Adrenal gland (tissue), 9 donors: ENCODE measurements at regions not wholly inside any gene's neighbourhood (a gene's known extent, or its start where the extent isn't known, plus 50 kb on each side); places are given as distances from the start of the nearest gene placed in this dataset.

Experiments used
- DNase-seq, 7 donors: peaks; one replicate each; pipeline ENCODE4 v3.0.0-alpha.2; 2019 to 2020
- H3K27ac ChIP-seq, 5 donors: fragments of 200-600 bp; sonication (generic) in 4 of 5; 1 replicate in 3 of 5; 2 replicates in 2 of 5; pipeline versions ENCODE4 v1.5.1 to v1.8.0; 2016 to 2020; ENCODE audit warnings: mild to moderate bottlenecking in 1 of 5
- H3K27me3 ChIP-seq: fragments of 200-600 bp; 2 replicates; pipeline ENCODE4 v1.8.0; 2021
- H3K36me3 ChIP-seq, 2 donors: fragments of 200-600 bp; replicated peaks in 1 of 2; 1 replicate in 1 of 2; 2 replicates in 1 of 2; pipeline versions ENCODE4 v1.5.1 to v1.8.0; 2018 to 2022
- H3K4me1 ChIP-seq, 2 donors: fragments of 200-600 bp; replicated peaks in 1 of 2; 1 replicate in 1 of 2; 2 replicates in 1 of 2; pipeline versions ENCODE4 v1.5.1 to v1.8.0; 2018 to 2021
- H3K4me3 ChIP-seq, 4 donors: fragments of 200-600 bp; sonication (generic) in 3 of 4; one replicate each; pipeline ENCODE4 v1.5.1; 2016 to 2018
- H3K9me3 ChIP-seq, 3 donors: fragments of 200-600 bp; sonication (generic) in 1 of 3; replicated peaks in 1 of 3; 1 replicate in 2 of 3; 2 replicates in 1 of 3; pipeline versions ENCODE4 v1.5.1 to v1.8.0; 2016 to 2021
- POLR2A ChIP-seq, 2 donors: fragments of 450-650 bp; IDR thresholded peaks; one replicate each; pipeline ENCODE4 v1.6.1; 2017; ENCODE audit warnings: antibody characterized with exemption in 2 of 2, mild to moderate bottlenecking in 2 of 2, moderate library complexity in 1 of 2
- WGBS, 4 donors: extraction: QIAGEN DNeasy Blood & Tissue Kit in 2 of 4; methylation state at CpG; one replicate each; pipeline versions ENCODE4 v1.1.5 to v1.1.7; 2013 to 2017; 5-methylcytosine and 5-hydroxymethylcytosine counted together
- intact Hi-C, 2 donors: fragments of 100-400 bp; cut with DNase I; formaldehyde crosslinking; loops; one replicate each; pipeline versions ENCODE4 v1.14.1 to v1.15.0; 2022 to 2023
- TF ChIP-seq, protein P1 (sequence below), 6 experiments: fragments of 450-650 bp in 4 of 6; fragments of 200-600 bp in 2 of 6; sonication (generic) in 1 of 6; IDR thresholded peaks; 1 replicate in 5 of 6; 2 replicates in 1 of 6; pipeline versions ENCODE4 v1.5.1 to v1.8.0; 2016 to 2021; ENCODE audit warnings: antibody characterized with exemption in 6 of 6, mild to moderate bottlenecking in 2 of 6, moderate library complexity in 1 of 6
- donor health status: healthy with polysubstance abuse.
- donor health status: Bipolar disorder and iron deficiency.
- donor health status: DM: yes; HTN: yes; CAD: no.
- donor health status: DM: no; HTN: no; CAD: no.
- donor health status: DM: no; HTN: no; CAD: no.

DNA sequence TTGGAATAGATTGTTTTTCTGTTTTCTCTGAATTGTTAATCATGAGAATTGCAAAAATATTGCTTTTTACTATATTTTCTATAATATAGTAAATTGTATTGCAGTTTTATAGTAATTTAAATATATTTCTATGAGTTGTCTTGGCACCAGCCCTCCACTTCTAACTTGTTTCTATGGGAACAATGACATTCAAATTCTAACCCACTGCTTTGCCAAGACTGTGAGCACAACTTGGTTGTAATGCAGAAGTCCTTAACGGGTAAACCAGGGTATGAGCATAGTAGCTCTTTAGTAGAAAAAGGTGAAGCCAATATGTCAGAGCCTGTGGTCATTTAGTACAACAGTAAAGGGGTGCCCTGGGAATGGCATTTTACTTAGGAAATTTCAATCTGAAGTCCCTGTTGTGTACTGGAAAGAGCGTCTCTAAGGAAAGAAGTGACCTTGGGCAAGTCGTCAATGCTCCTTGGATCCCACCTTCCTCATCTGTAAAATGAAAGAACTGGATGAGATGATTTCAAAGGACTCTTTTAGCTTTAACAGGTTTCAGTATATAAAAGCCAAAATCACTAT, 283.3 kb downstream of the ATP23 start:
- TF ChIP-seq POLR2A (IDR thresholded peaks at IDR 0.05), result no peak
- TF ChIP-seq, protein P1, sequence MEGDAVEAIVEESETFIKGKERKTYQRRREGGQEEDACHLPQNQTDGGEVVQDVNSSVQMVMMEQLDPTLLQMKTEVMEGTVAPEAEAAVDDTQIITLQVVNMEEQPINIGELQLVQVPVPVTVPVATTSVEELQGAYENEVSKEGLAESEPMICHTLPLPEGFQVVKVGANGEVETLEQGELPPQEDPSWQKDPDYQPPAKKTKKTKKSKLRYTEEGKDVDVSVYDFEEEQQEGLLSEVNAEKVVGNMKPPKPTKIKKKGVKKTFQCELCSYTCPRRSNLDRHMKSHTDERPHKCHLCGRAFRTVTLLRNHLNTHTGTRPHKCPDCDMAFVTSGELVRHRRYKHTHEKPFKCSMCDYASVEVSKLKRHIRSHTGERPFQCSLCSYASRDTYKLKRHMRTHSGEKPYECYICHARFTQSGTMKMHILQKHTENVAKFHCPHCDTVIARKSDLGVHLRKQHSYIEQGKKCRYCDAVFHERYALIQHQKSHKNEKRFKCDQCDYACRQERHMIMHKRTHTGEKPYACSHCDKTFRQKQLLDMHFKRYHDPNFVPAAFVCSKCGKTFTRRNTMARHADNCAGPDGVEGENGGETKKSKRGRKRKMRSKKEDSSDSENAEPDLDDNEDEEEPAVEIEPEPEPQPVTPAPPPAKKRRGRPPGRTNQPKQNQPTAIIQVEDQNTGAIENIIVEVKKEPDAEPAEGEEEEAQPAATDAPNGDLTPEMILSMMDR (IDR thresholded peaks at IDR 0.05), result no peak
- intact Hi-C loops, result no loop called here
- Histone ChIP-seq H3K4me3 (no peak overlapping the region), H3K36me3 (no peaks in the 10 kb centered on the region), H3K27me3 (no peaks in the 10 kb centered on the region), H3K27ac (no peak overlapping the region), H3K9me3 (no peaks in the 10 kb centered on the region), H3K4me1 (no peaks in the 10 kb centered on the region)
- 58 to 65% (median 64%) methylated on average over 3 of the region's 3 CpGs for WGBS, 4 donors
- DNase-seq, result no peak

DNA sequence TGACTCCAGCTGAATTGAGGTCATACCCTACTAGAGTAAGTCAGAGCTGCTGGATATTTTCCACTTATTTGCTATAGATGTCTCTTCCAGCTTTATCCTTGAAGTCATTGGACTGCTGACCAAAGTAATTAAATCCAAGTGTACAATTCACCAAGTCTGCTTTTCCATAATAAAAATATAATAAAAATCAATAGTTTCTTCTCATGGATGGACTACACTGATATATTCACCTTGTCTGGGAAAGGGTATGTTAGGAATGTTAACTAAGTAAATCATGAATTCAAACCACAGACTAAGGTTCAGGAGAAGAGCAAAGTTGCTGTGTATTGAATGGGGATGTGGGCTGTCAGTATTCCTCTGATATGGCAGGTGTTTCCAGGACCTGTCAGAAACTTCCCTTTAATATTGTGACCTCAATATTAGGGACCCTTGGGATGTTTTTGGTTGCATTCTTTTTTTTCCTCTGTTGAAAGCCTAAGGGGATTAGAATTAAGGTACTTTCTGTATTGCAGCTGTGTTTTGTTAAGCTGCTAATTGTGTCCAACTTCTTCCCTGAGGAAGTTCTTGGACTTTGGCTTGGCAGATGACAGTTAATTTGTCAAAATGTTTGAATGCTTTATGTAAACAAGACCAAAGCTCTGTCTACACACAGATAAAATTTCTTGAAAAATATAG, 284.0 kb downstream of the ATP23 start:
- H3K4me3 ChIP-seq, result no peak overlapping the region
- TF ChIP-seq POLR2A (IDR thresholded peaks at IDR 0.05), result no peak
- TF ChIP-seq, protein P1 (IDR thresholded peaks at IDR 0.05), result no peak
- H3K9me3 ChIP-seq, result no peaks in the 10 kb centered on the region
- H3K4me1 ChIP-seq, result no peaks in the 10 kb centered on the region
- no peaks in the 10 kb centered on the region for H3K36me3 ChIP-seq
- DNase-seq, result no peak
- intact Hi-C loops, result no loop called here
- H3K27me3 ChIP-seq, result no peaks in the 10 kb centered on the region
- no peak overlapping the region for H3K27ac ChIP-seq

DNA sequence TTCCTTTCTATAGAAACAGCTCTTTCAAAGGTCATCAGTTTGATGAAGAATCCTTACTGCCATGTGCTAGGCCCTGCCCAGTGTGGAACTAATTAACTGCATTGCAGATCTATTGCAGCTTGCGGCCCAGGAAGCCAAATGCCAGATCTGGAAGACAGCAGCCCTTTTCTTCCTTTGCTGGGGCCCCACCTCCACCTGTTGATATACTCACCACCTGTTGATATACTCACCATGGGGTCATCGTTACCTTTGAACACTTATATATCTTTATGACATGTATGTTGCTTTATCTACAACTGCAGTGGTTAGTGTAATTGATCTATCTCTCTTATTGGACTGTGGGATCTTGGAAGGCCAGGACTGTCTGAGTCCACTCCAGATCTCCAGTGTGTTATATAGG, 292.5 kb downstream of the ATP23 start:
- Histone ChIP-seq H3K4me1 (no peaks in the 10 kb centered on the region), H3K9me3 (no peaks in the 10 kb centered on the region), H3K36me3 (no peaks in the 10 kb centered on the region), H3K4me3 (no peak overlapping the region), H3K27ac (no peak overlapping the region), H3K27me3 (no peaks in the 10 kb centered on the region)
- 91 to 95% (median 93%) methylated on average over 2 of the region's 2 CpGs for WGBS, 4 donors
- no peak for TF ChIP-seq POLR2A (IDR thresholded peaks at IDR 0.05)
- TF ChIP-seq, protein P1 (IDR thresholded peaks at IDR 0.05), result no peak
- intact Hi-C loops, result no loop called here
- DNase-seq, result no peak

DNA sequence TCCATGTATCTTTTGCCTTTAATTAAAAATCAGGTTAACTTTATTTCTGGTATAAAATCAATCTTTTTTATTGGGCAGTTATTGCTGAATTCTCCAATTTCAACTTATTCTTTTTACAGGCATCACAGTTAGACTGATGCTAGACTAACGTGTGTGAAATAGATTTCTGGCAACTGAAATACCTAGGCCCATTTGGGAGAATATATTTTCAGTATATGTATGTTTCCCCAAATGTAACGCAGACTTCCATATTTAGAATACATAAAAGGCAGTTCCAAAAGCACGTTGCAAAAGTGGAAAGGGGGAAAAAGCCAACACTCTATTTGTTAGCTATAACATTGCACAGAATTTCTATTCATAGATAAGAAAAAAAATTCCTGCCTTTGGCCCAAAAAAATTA, 297.0 kb downstream of the ATP23 start:
- intact Hi-C loops, result no loop called here
- Histone ChIP-seq H3K27me3 (no peaks in the 10 kb centered on the region), H3K9me3 (no peaks in the 10 kb centered on the region), H3K4me3 (no peak overlapping the region), H3K27ac (no peak overlapping the region), H3K36me3 (no peaks in the 10 kb centered on the region), H3K4me1 (no peaks in the 10 kb centered on the region)
- no peak for DNase-seq
- TF ChIP-seq, protein P1 (IDR thresholded peaks at IDR 0.05), result no peak
- no peak for TF ChIP-seq POLR2A (IDR thresholded peaks at IDR 0.05)
- 70 to 77% (median 75%) methylated on average over 3 of the region's 3 CpGs for WGBS, 4 donors
